ENCODE measurements at regions not wholly inside any gene's neighbourhood (a gene's known extent, or its start where the extent isn't known, plus 50 kb on each side); places are given as distances from the start of the nearest gene placed in this dataset.

GRCh38 chr5:98994611-98995010 lies 65.8 kb upstream of the CHD1 start:
- CTCF ChIA-PET = no interaction called here
- Histone ChIP-seq H4K20me1 (ENCODE audit: control insufficient read depth, insufficient read depth, low read length, poor library complexity, severe bottlenecking) (no peaks in the 10 kb centered on the region), H3K27me3 (replicated peaks in 1 of 4; ENCODE audit: control extremely low read depth in 1 of 4, control insufficient read depth in 3 of 4, insufficient read depth in 4 of 4, low read length in 3 of 4) (no peaks in the 10 kb centered on the region), H3K36me3 (replicated peaks in 1 of 2; ENCODE audit: control extremely low read depth in 1 of 2, control insufficient read depth in 1 of 2, extremely low read depth in 1 of 2, insufficient read depth in 2 of 2, low read length in 1 of 2) (no peaks in the 10 kb centered on the region), H3K4me1 (ENCODE audit: control insufficient read depth in 2 of 2, insufficient read depth in 2 of 2, low read length in 2 of 2) (peaks cover 7% of the 10 kb centered on the region in 2 donors), H3K79me2 (ENCODE audit: control insufficient read depth, insufficient read depth, low read length) (no peaks in the 10 kb centered on the region), H3K4me3 (ENCODE audit: control extremely low read depth in 1 of 5, extremely low read depth in 1 of 5, insufficient read depth in 1 of 5, low read depth in 2 of 5, low read length in 4 of 5) (no peak overlapping the region), H3K9ac (ENCODE audit: low read length) (no peak overlapping the region), H3K9me3 (ENCODE audit: control extremely low read depth in 1 of 3, control insufficient read depth in 2 of 3, insufficient read depth in 1 of 3, low read length in 2 of 3) (no peaks in the 10 kb centered on the region), H3K27ac (ENCODE audit: low read length in 2 of 2) (no peak overlapping the region), H2AFZ (ENCODE audit: insufficient read depth, low read depth, low read length, poor library complexity, severe bottlenecking) (no peak overlapping the region), H3K4me2 (replicated peaks; ENCODE audit: low read depth, low read length, poor library complexity, severe bottlenecking) (no peak overlapping the region)
- 100% methylated on average over 2 of the region's 4 CpGs for WGBS (ENCODE audit: insufficient coverage)
- TF ChIP-seq CTCF (IDR thresholded peaks at IDR 0.05) = no peak
- no peak for TF ChIP-seq EZH2 (IDR thresholded peaks at IDR 0.05; ENCODE audit: borderline replicate concordance, insufficient read depth, low read depth, low read length, poor library complexity, severe bottlenecking)
- DNase-seq (no peak), ATAC-seq (ENCODE audit: low read depth) (no peak)
- Mint-ChIP-seq H3K27ac (no peak overlapping the region), H3K9me3 (ENCODE audit: insufficient read depth) (no peaks in the 10 kb centered on the region), H3K4me1 (peaks cover 8% of the 10 kb centered on the region), H3K27me3 (no peaks in the 10 kb centered on the region), H3K4me3 (no peak overlapping the region)
- intact Hi-C loops (cut with micrococcal nuclease) = no loop called here
- POLR2A ChIA-PET = no interaction called here

DNA sequence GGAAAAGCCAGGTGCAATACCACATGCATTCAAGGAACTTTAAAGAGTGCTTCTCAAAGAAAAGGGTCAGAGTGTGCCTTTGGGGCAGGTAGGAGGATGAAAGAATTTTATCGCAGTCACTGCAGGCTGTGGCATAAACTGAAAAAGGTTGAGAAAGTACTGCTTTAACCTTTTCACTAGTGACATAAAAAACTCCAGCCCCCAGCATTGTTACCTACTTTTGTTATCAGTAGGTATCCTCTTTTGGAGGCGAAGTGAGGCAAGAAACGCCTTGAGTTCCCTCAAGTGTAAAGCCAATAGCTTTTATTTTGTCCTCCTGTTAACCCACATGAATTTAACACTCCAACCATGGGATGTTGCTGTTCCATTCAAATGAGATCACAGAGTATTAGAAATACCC lies 64.7 kb upstream of the CHD1 start:
- Histone ChIP-seq H3K4me1 (ENCODE audit: control insufficient read depth in 2 of 2, insufficient read depth in 2 of 2, low read length in 2 of 2) (peaks cover 8% of the 10 kb centered on the region in 2 donors), H3K4me3 (ENCODE audit: control extremely low read depth in 1 of 5, extremely low read depth in 1 of 5, insufficient read depth in 1 of 5, low read depth in 2 of 5, low read length in 4 of 5) (no peak overlapping the region), H3K9ac (ENCODE audit: low read length) (no peak overlapping the region), H4K20me1 (ENCODE audit: control insufficient read depth, insufficient read depth, low read length, poor library complexity, severe bottlenecking) (no peaks in the 10 kb centered on the region), H2AFZ (ENCODE audit: insufficient read depth, low read depth, low read length, poor library complexity, severe bottlenecking) (no peak overlapping the region), H3K4me2 (replicated peaks; ENCODE audit: low read depth, low read length, poor library complexity, severe bottlenecking) (no peak overlapping the region), H3K36me3 (replicated peaks in 1 of 2; ENCODE audit: control extremely low read depth in 1 of 2, control insufficient read depth in 1 of 2, extremely low read depth in 1 of 2, insufficient read depth in 2 of 2, low read length in 1 of 2) (no peaks in the 10 kb centered on the region), H3K79me2 (ENCODE audit: control insufficient read depth, insufficient read depth, low read length) (no peaks in the 10 kb centered on the region), H3K27me3 (replicated peaks in 1 of 4; ENCODE audit: control extremely low read depth in 1 of 4, control insufficient read depth in 3 of 4, insufficient read depth in 4 of 4, low read length in 3 of 4) (no peaks in the 10 kb centered on the region), H3K27ac (ENCODE audit: low read length in 2 of 2) (no peak overlapping the region), H3K9me3 (ENCODE audit: control extremely low read depth in 1 of 3, control insufficient read depth in 2 of 3, insufficient read depth in 1 of 3, low read length in 2 of 3) (no peaks in the 10 kb centered on the region)
- intact Hi-C loops (cut with micrococcal nuclease) = no loop called here
- POLR2A ChIA-PET = no interaction called here
- no peak for TF ChIP-seq CTCF (IDR thresholded peaks at IDR 0.05)
- TF ChIP-seq EZH2 (IDR thresholded peaks at IDR 0.05; ENCODE audit: borderline replicate concordance, insufficient read depth, low read depth, low read length, poor library complexity, severe bottlenecking) = no peak
- Mint-ChIP-seq H3K27ac (no peak overlapping the region), H3K9me3 (ENCODE audit: insufficient read depth) (no peaks in the 10 kb centered on the region), H3K4me3 (no peak overlapping the region), H3K4me1 (peaks cover 14% of the 10 kb centered on the region), H3K27me3 (no peaks in the 10 kb centered on the region)
- ATAC-seq (ENCODE audit: low read depth) (no peak), DNase-seq (no peak)
- 33% methylated on average over 2 of the region's 3 CpGs for WGBS (ENCODE audit: insufficient coverage)
- CTCF ChIA-PET = no interaction called here

All from B cell (primary cell).